ENCODE measurements at regions not wholly inside any gene's neighbourhood (a gene's known extent, or its start where the extent isn't known, plus 50 kb on each side); places are given as distances from the start of the nearest gene placed in this dataset.

- Histone ChIP-seq H3K79me1 (ENCODE audit: insufficient read depth, low read depth, low read length, poor library complexity, severe bottlenecking) (no peaks in the 10 kb centered on the region), H2BK120ac (ENCODE audit: low read depth, low read length, poor library complexity, severe bottlenecking) (no peak overlapping the region), H4K20me1 (ENCODE audit: control insufficient read depth, insufficient read depth, insufficient read length) (no peaks in the 10 kb centered on the region), H3K56ac (ENCODE audit: insufficient read length, low read depth, low read length) (no peak overlapping the region), H3K14ac (ENCODE audit: insufficient read depth, low read length) (no peak overlapping the region), H3K23ac (ENCODE audit: insufficient read length, low read depth, low read length) (no peak overlapping the region), H2BK15ac (ENCODE audit: low read depth, low read length) (no peak overlapping the region), H3K23me2 (ENCODE audit: insufficient read length, low read depth, low read length, poor library complexity, severe bottlenecking) (no peaks in the 10 kb centered on the region), H3K4me2 (ENCODE audit: insufficient read depth, insufficient read length, low read length) (no peak overlapping the region), H2BK5ac (ENCODE audit: insufficient read length, low read length) (no peak overlapping the region), H3K18ac (ENCODE audit: insufficient read length, low read depth, low read length) (no peak overlapping the region), H3K4me1 (ENCODE audit: insufficient read depth, low read length) (no peaks in the 10 kb centered on the region), H4K8ac (replicated peaks; ENCODE audit: insufficient read length, low read depth, low read length) (no peak overlapping the region), H3K9me3 (ENCODE audit: control insufficient read depth, low read depth, low read length) (no peaks in the 10 kb centered on the region), H3K4ac (ENCODE audit: low read depth, low read length) (no peak overlapping the region), H4K91ac (ENCODE audit: insufficient read length, low read depth, low read length) (no peak overlapping the region), H2BK20ac (ENCODE audit: low read depth, low read length, poor library complexity, severe bottlenecking) (no peak overlapping the region), H3K27ac (ENCODE audit: insufficient read length, low read depth, low read length) (no peak overlapping the region), H2AK5ac (ENCODE audit: insufficient read length, low read length) (no peak overlapping the region), H2BK12ac (ENCODE audit: insufficient read length, low read depth, low read length) (no peak overlapping the region), H3T11ph (ENCODE audit: low read length) (no peak overlapping the region), H4K5ac (ENCODE audit: insufficient read length, low read depth, low read length) (no peak overlapping the region), H3K27me3 (ENCODE audit: insufficient read depth, low read length) (no peaks in the 10 kb centered on the region), H2AFZ (ENCODE audit: low read length) (no peak overlapping the region), H3K79me2 (ENCODE audit: insufficient read depth, low read length) (no peaks in the 10 kb centered on the region), H3K9ac (ENCODE audit: extremely low read depth, insufficient read length, low read length) (no peak overlapping the region)
- no peak for DNase-seq
- no CpG with 5 or more reads among the region's 10 CpGs for WGBS (ENCODE audit: extremely low coverage, insufficient read length, low lambda C conversion rate)
- Mint-ChIP-seq H3K4me3 (no peak overlapping the region), H3K27ac (peak overlapping the region in 1 of 3 experiments; percentile 73; a peak in 1 of 7 replicates), H3K36me3 (ENCODE audit: insufficient read depth in 1 of 3, low read depth in 3 of 3) (peaks cover 0 to 2% (median 0%) of the 10 kb centered on the region in 3 experiments; a peak in 1 of 7 replicates), H3K27me3 (ENCODE audit: low read depth) (no peaks in the 10 kb centered on the region; the same call in 1 of the 2 replicates), H3K9me3 (no peaks in the 10 kb centered on the region), H3K4me1 (peaks cover 4 to 6% of the 10 kb centered on the region in 2 experiments)
- TF ChIP-seq, protein P1, sequence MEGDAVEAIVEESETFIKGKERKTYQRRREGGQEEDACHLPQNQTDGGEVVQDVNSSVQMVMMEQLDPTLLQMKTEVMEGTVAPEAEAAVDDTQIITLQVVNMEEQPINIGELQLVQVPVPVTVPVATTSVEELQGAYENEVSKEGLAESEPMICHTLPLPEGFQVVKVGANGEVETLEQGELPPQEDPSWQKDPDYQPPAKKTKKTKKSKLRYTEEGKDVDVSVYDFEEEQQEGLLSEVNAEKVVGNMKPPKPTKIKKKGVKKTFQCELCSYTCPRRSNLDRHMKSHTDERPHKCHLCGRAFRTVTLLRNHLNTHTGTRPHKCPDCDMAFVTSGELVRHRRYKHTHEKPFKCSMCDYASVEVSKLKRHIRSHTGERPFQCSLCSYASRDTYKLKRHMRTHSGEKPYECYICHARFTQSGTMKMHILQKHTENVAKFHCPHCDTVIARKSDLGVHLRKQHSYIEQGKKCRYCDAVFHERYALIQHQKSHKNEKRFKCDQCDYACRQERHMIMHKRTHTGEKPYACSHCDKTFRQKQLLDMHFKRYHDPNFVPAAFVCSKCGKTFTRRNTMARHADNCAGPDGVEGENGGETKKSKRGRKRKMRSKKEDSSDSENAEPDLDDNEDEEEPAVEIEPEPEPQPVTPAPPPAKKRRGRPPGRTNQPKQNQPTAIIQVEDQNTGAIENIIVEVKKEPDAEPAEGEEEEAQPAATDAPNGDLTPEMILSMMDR (conservative IDR thresholded peaks at IDR 0.05) = no peak
Observed at GRCh38 chr11:8779732-8780131, 97.1 kb downstream of the RPL27A start.

Measured in H9 (cell line).